ENCODE measurements at regions not wholly inside any gene's neighbourhood (a gene's known extent, or its start where the extent isn't known, plus 50 kb on each side); places are given as distances from the start of the nearest gene placed in this dataset.

- TF ChIP-seq CTCF (IDR thresholded peaks at IDR 0.05) (no peak), POLR2A (IDR thresholded peaks at IDR 0.05) (no peak)
Observed at GRCh38 chr4:20565075-20565721, 135.1 kb upstream of the PACRGL start.
